NK-92 treated with Interleukin-12 subunit alpha and Interleukin-12 subunit beta, amount 100 ng/mL, for 24 hours (cell line): ENCODE measurements at regions not wholly inside any gene's neighbourhood (a gene's known extent, or its start where the extent isn't known, plus 50 kb on each side); places are given as distances from the start of the nearest gene placed in this dataset.

Experiments used
- DNase-seq: peaks from one replicate; lab custom pipeline; 2025; lab: John Stamatoyannopoulos, UW

GRCh38 chr13:52975969-52976368 lies 52.6 kb upstream of the OLFM4 start:
- DNase-seq = no peak

GRCh38 chr13:52975161-52975560 lies 53.5 kb upstream of the OLFM4 start:
- no peak for DNase-seq

GRCh38 chr13:52974711-52975110 lies 53.9 kb upstream of the OLFM4 start:
- no peak for DNase-seq

GRCh38 chr13:52969373-52969772 lies 59.2 kb upstream of the OLFM4 start:
- DNase-seq = no peak

GRCh38 chr13:52968074-52968700 lies 60.4 kb upstream of the OLFM4 start:
- DNase-seq = peak; percentile 64

GRCh38 chr13:52961987-52962386 lies 66.6 kb upstream of the OLFM4 start:
- DNase-seq = no peak

- no peak for DNase-seq
These were observed 67.2 kb upstream of the OLFM4 start for GRCh38 chr13:52961256-52961910.

GRCh38 chr13:52955472-52955874 lies 73.1 kb upstream of the OLFM4 start:
- DNase-seq = no peak

- no peak for DNase-seq
These were observed 73.8 kb upstream of the OLFM4 start for GRCh38 chr13:52954838-52955237.

GRCh38 chr13:52950436-52950956 lies 78.1 kb upstream of the OLFM4 start:
- DNase-seq = no peak

- DNase-seq = no peak
These were observed 78.9 kb upstream of the OLFM4 start for GRCh38 chr13:52949742-52950141.

GRCh38 chr13:52949044-52949443 lies 79.6 kb upstream of the OLFM4 start:
- no peak for DNase-seq

GRCh38 chr13:52947921-52948373 lies 80.7 kb upstream of the OLFM4 start:
- DNase-seq = no peak

- no peak for DNase-seq
These were observed 83.3 kb upstream of the OLFM4 start for GRCh38 chr13:52945348-52945747.

GRCh38 chr13:52944697-52945096 lies 83.9 kb upstream of the OLFM4 start:
- no peak for DNase-seq

- no peak for DNase-seq
These were observed 89.6 kb upstream of the PCDH8 start for GRCh38 chr13:52938065-52938464.

GRCh38 chr13:52936806-52937205 lies 88.4 kb upstream of the PCDH8 start:
- no peak for DNase-seq

GRCh38 chr13:52934258-52934657 lies 85.8 kb upstream of the PCDH8 start:
- no peak for DNase-seq

- DNase-seq = no peak
These were observed 85.2 kb upstream of the PCDH8 start for GRCh38 chr13:52933547-52934210.

- DNase-seq = no peak
These were observed 84.7 kb upstream of the PCDH8 start for GRCh38 chr13:52933099-52933498.

- no peak for DNase-seq
These were observed 84.2 kb upstream of the PCDH8 start for GRCh38 chr13:52932649-52933048.

- no peak for DNase-seq
These were observed 83.3 kb upstream of the PCDH8 start for GRCh38 chr13:52931539-52932431.
